ENCODE measurements at regions not wholly inside any gene's neighbourhood (a gene's known extent, or its start where the extent isn't known, plus 50 kb on each side); places are given as distances from the start of the nearest gene placed in this dataset.

- no peak for DNase-seq
These were observed 109.1 kb upstream of the BCAT1 start for GRCh38 chr12:25058012-25058411.

DNA sequence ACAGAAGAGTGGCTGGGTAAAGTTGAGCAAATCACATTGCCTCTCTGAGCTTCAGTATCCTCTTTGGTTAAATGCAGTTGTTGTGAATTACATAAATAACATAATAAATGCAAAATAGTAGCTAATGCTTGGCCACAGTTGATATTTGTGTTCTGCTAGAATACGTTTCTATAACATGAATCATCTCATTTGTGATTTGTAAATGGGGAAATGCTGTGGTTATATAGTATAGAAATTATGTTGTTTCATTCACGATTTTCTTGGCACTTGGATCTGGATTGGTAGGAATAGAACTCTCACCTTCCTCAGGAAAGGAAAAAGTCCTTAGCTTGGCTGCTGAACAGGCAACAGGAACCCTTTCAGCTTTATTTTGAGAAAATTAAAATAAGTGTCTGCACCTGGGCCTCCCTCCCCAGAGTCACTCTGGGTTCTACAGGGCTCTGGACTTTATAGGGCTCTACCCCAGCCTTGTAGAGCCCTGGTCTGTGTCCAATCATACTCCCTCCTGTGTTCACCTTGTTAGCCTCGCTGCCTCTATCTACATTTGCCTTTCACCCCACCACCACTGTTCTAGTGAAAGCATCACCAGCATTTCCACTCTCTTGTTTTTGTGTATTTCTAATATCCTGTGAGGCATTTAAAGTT is 107.7 kb upstream of the BCAT1 start:
- peak in 1 of 3 donors; percentile 33 for DNase-seq

DNA sequence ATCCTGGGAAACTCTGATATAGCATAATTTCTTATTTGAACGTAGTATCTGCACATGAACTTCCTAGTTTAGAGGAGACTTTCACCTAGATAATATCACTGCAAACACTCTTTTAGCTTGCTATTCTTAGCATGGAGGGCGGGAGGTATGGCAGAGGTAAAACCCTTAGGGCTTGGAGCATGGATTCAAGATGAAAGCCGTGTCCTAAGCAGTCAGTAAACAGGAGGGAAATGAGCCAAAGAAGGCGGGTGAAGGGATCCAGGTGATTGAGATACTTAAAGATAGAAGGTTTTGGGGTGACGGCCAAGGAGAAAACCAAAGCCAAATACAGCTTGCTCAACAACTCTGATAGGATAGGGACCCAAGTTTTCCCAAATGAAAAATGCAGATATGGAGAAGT is 107.1 kb upstream of the BCAT1 start:
- no peak for DNase-seq

DNA sequence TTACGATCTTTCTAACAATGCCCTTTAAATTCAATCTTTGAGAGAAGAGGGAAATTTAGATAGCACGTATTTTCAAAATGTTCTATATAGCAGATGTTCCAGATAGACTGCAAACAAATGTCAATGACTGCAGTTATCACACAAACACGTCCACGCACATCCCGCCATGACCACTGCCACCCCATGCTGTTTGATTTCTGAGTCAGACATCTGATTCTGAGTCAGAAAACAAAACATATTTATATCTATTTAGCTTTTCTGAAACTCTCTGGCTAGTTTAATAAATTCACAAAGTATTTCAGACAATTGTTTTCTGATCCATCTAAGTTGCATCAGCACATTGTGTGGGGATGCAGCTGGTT is 105.9 kb upstream of the BCAT1 start:
- peak; percentile 58 to 62 (median 61) for DNase-seq

DNA sequence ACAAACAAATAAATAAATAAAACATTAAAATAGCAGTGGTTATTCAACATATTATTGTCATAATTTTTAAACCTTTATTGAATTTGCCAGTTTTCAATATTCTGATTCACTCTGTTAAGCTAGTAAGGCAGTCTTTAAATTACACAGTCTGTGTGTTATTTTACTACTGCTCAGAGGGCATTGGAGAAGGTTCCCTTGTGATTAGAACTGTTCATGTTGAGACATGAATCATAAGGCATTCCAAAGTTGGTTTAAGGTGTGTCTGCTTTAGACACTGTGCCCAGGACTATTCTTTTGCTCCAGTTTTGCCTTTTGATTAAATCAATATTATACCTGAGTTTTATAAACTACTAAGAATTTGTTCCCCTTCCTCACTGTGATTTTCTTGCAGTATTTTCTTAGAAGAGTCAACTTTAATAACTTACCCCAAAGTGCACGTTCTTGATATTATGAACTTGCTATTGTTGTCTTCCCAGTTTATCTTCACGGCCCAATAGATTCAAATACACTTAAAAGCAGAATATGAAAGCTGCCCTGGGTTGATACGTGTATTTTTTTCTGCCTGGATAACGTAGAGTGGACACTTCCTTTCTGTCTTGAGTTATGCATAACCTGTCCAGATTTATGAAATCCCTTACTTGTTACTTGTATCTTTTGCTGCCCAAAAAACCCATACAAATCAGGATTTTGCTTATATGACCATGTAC is 105.3 kb upstream of the BCAT1 start:
- peak in 1 of 3 donors; percentile 20 for DNase-seq

DNA sequence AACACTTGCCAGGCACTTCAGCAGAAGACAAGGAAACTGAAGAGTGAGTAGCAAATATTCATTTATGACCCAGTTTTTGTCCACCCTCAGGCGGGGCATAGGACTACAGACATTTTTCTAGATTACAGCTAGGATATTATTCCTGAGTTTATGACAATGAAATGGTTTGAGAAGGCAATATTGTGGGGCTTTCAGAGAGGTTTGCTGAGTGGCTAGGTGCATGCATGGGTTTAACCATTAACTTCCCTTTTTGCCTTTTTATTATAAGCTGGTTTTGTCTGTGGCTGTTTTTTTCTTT is 104.0 kb upstream of the BCAT1 start:
- peak in 1 of 3 donors; percentile 23 for DNase-seq

GRCh38 chr12:25052196-25052913 is 103.5 kb upstream of the BCAT1 start:
- peak; percentile 81 to 87 (median 85) for DNase-seq

DNA sequence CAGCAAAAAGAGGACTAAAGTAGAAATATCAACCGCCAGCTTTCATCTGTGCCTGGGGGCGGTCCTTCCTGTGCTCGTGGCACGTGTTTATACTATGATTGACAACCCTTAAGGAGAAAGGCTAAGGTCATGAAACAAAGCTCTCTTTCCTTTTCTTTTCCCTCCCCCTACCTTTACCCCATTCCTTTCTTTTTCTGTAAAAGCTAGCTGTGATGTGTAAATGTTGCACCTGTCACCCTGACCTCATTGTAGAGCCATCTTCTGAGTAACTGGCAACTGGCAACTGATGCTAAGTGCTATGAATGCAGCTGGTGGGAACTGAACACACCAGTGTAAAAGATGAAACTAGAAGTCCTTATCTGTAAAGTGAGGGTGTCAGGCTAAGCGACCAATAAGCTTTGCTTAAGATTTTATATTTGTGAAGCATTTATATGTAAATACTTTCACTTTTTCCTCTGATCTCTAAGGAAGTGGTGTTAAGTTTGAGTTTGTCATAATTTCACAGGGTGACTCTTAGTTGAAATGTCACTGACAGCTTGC is 102.8 kb upstream of the BCAT1 start:
- DNase-seq: peak; percentile 28 to 84 (median 71)

GRCh38 chr12:25051171-25051570 is 102.3 kb upstream of the BCAT1 start:
- DNase-seq: no peak

DNA sequence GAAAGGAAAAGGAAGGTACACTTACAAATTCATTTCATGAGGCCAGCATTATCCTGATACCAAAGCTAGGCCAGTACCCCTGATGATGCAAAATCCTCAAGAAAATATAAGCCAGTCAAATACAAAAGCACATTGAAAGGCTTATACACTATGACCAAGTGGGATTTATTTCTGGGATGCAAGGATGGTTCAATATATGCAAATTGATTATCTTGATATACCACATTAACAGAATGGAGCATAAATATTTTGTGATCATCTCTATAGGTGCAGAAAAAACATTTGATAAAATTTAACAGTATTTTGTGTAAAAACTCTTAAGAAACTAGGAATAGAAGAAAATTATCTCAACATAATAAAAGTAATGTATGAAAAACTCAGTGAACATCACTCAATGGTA is 97.0 kb upstream of the BCAT1 start:
- DNase-seq: no peak

DNA sequence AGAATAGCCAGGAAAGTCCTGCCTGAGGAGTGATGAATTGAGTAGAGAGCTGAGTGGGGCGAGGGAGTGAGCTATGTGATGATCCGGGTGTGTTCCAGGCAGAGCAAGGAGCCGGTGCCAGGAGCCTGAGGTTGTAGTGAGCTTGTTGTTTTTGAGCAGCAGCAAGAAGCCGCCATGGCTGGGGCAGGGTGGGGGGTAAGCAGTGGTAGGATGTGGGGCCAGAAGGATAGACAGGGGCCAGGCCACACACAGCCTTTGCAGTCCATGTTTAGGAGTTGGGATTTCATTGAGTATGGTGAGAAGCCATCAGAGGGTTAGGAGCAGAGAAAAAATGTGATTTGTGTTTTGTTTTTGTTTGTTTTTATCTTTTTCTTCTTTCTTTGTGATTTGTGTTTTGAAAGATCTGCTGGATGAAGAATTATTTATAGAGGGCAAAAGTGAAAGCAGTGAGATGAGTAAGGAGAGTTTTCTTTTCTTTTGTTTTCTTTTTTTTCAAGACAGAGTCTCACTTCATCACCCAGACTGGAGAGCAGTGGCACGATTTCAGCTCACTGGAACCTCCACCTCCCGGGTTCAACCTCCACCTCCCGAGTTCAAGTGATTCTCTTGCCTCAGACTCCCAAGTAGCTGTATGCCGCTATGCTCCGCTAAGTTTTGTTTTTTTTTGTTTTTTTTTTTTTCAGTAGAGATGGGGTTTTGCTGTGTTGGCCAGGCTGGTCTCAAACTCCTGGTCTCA is 92.3 kb upstream of the BCAT1 start:
- no peak for DNase-seq

DNA sequence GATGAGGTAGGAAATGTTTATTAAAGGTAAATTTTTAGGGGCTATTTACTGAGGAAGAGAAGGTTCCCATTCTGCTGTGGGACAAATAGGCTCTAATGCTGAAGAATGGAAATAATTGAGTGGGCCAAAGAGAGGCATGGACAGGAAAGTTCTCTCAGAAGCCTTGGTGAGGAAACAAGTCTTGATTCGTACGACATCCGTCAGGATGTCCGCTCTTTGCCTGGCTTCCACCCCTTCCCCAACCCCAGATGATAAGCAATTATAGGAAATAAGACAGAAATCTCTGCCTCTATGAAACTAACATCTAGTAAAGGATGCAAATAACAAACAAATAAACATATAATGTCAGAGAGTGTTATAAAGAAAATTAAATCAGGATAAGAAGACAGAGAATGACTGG is 91.7 kb upstream of the BCAT1 start:
- DNase-seq: no peak

DNA sequence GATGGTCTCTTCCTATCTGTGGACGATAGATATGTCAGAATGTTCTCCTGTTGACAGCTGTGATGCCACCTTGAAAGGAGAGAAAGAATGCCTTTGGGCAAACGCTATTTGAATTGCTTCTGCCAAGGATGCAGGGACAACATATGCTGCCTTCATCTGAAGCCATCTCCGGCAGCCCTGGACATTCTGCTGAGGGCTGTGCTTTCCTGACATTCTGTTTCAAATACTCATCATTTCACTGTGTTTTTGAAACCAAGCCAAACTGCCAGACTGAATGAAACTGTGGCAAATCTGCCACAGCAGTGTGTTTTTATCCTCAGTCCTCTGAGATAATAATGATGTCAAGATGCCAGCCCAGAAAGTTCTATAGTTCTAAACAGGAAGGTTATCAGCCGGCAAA is 85.8 kb upstream of the BCAT1 start:
- no peak for DNase-seq

- no peak for DNase-seq
These were observed 77.1 kb upstream of the BCAT1 start for GRCh38 chr12:25025951-25026490.

GRCh38 chr12:25025260-25025659 is 76.4 kb upstream of the BCAT1 start:
- no peak for DNase-seq

DNA sequence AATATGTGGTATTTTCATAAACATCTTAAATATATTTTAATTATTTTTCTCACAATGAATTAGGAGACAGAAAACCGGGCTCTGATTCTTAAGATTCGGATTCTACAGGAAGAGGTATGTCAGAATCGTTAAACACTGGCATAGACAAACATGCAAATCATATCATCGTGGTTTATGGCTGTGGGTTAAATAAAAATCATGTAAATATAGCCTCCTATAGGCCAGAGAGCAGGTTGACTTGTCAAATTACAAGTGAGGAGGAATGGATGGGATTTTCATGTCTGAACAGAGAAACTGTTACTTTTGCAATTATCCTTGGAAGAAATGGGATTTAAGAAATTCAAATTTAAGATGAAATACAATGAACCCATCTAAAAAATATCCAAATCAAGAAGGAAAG is 74.9 kb upstream of the BCAT1 start:
- no peak for DNase-seq

DNA sequence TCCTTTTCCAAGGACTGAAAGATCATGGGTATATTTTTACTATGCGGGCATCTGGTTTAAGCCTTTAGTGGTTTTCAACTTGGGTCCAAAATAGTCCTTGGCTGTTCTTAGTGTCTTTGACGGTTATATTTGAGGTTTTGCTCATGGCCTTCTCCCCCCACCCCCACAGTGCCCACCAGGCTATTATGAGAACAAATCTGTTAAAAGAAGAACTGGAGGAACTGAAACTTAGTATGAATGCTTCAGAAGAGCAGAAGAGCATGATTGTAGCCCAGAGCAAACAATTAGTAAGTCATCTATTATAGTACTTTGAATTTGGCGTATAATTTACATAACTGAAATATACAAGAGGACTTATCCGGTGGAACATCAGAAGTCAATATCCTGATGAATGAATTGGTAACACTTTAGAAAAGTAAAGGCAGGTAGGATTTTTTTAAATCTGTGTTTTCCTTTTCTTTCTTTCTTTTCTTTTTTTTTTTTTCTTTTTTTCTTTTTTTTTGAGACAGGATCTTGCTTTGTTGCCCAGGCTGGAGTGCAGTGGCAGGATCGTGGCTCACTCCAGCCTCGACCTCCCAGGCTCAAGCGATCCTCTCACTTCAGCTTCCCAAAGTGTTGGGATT is 71.8 kb upstream of the BCAT1 start:
- peak in 1 of 3 donors; percentile 12 for DNase-seq

DNA sequence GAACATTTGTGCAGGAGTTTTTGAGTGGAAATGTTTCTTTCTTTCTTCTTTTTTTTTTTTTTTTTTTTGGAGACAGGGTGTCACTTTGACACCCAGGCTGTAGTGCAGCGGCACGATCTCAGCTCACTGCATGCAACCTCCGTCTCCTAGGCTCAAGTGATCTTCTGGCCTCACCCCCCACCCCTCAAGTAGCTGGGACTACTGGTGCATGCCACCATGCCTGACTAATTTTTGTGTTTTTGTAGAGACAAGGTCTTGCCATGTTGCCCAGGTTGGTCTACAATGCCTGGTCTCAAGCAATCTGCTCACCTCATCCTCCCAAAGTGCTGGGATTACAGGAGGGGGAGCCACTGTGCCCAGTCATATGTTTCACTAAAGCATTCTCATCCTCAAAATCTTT is 69.2 kb upstream of the BCAT1 start:
- no peak for DNase-seq

GRCh38 chr12:25017336-25017735 is 68.4 kb upstream of the BCAT1 start:
- DNase-seq: peak in 1 of 3 donors; percentile 4

- DNase-seq: peak in 1 of 3 donors; percentile 7
These were observed 66.1 kb upstream of the BCAT1 start for GRCh38 chr12:25014961-25015360.

DNA sequence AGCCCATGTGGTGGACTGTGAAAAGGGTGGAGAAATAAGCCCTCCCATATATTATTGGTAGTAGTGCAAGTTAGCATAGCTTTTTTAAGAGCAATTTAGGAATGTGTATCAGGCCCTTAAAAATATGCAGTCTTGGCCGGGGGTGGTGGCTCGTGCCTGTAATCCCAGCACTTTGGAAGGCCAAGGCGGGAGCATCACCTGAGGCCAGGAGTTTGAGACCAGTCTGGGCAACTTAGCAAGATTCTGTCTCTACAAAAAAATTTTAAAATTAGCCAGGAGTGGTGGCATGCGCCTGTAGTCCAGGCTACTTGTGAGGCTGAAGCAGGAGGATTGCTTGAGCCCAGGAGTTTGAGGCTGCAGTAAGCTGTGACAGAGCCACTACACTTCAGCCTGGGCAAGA is 64.2 kb upstream of the BCAT1 start:
- DNase-seq: no peak

GRCh38 chr12:25009496-25010092 is 60.7 kb upstream of the BCAT1 start:
- DNase-seq: no peak

Data from suppressor macrophage treated with lipopolysaccharide for 1 hour (primary cell).